ENCODE measurements at regions not wholly inside any gene's neighbourhood (a gene's known extent, or its start where the extent isn't known, plus 50 kb on each side); places are given as distances from the start of the nearest gene placed in this dataset.
"Not testable (repeated sequence)": the region's sequence is repeated elsewhere in the genome, so short reads cannot be mapped to it uniquely, and the experiment has no call there.

DNA sequence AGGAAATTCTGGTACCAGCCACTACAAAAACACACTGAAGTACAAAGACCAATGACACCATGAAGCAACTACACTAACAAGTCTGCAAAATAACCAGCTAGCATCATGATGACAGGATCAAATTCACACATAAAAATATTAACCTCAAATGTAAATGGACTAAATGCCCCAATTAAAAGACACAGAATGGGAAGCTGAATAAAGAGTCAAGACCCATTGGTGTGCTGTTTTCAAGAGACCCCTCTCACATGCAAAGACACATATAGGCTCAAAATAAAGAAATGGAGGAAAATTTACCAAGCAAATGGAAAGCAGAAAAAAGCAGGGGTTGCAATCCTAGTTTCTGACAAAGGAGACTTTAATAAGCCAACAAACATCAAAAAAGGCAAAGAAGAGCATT, 50.5 kb upstream of the EFNA5 start:
- DNase-seq (ENCODE audit: low spot score); intact Hi-C loops (cut with DNase I): not testable (repeated sequence)
